GM18499 (cell line): ENCODE measurements at regions not wholly inside any gene's neighbourhood (a gene's known extent, or its start where the extent isn't known, plus 50 kb on each side); places are given as distances from the start of the nearest gene placed in this dataset.

ENCODE experiments used
- ATAC-seq: cut with Tn5 transposase; IDR thresholded peaks from one replicate; pipeline ENCODE4 v1.9.1; 2021; ENCODE audit warnings: moderate number of reproducible peaks; ENCODE audit not compliant: insufficient read depth, unreplicated experiment

DNA sequence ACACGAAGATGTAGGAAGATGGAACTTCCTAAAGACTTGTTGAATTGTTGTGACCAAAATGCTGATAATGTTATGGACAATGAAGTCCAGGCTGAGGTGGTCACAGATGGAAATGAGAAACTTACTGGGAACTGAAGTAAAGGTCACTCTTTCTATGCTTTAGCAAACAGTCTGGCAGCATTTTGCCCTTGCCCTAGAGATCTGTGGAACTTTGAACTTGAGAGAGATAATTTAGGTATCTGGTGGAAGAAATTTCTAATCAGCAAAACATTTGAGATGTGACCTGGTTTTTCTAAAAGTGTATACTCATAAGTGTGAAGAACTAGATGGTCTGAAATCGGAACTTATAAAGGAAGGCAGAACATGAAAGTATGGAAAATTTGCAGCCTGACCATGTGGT lies 1785.9 kb downstream of the PCDH7 start:
- no peak for ATAC-seq

DNA sequence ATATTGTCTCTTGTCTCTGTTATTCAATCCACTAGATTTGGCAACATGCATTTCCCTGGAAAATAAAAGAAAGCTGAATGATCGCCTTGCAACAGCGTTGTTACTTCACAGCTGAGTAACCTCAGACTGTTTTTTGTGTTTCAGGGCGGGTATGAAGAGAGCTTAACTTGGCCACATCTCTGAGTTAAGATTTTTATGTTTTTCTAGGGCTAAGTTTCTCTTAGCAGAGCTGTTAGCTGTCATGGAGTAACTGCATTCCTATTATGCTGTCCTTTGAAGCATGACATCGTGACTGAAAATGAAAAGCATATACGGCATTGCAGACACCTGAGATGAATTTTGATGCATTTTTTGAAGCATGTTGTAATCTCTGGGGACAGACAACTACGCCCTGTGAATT lies 1798.9 kb downstream of the PCDH7 start:
- ATAC-seq = no peak

DNA sequence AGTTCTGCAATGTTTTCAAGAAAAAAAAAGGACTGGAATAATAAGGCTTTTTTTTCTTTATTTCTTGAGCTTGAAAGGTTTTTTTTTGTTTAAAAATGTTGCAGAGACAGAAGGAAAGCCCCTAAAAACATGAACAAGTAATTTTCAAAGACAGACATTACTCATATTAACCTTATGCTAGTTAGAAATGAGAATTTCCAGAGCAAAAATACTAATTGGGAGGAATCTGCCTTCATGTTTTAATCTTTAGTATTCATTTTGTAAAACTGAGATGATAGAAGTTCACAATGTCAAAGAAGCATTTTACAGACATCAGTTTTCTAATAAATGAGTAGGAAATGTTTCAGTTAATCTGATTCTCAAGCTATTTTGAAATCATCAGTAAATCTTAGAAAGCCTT lies 1805.3 kb downstream of the PCDH7 start:
- no peak for ATAC-seq

GRCh38 chr4:32544846-32545245 lies 1824.7 kb downstream of the PCDH7 start:
- ATAC-seq = no peak

DNA sequence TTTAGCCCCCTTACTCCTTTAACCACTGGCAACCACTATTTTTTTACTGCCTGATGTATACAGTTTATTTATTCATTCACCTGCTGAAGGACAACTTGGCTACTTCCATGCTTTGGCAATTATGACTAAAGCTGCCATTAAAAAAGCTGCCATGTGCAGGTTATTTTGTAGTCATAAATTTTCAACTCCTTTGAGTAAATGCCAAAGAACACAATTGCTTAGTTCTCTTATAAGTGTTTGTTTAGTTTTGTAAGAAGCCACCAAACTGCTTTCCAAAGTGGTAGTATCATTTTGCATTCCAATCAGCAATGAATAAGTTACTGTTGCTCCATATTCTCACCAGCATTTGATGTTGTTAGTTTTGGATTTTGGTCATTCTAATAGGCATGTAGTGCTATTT lies 1831.8 kb downstream of the PCDH7 start:
- ATAC-seq = no peak

- ATAC-seq = no peak
Measured at GRCh38 chr4:32560306-32560705, 1840.1 kb downstream of the PCDH7 start.

GRCh38 chr4:32562010-32562409 lies 1841.8 kb downstream of the PCDH7 start:
- ATAC-seq = no peak

- no peak for ATAC-seq
Measured at GRCh38 chr4:32564626-32565025, 1844.5 kb downstream of the PCDH7 start.

DNA sequence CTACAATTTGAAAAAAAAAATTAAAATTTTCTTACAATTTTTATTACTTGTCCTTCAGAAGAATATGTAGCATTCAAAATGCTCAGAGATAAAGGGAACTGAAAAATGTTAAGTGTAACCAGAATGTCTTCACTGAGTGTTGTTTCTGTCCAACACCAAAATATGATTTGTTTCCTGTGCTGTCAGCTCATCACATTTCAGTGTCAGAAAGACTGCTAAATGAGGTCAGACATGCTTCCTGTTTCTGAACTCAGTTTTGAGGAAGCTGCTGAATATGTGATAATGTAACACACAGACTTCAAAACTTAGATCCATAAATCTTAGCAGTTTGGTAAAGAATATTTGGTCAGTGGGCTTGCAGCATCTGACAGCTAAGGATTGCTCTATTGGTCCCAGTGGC lies 1849.7 kb downstream of the PCDH7 start:
- ATAC-seq = no peak

DNA sequence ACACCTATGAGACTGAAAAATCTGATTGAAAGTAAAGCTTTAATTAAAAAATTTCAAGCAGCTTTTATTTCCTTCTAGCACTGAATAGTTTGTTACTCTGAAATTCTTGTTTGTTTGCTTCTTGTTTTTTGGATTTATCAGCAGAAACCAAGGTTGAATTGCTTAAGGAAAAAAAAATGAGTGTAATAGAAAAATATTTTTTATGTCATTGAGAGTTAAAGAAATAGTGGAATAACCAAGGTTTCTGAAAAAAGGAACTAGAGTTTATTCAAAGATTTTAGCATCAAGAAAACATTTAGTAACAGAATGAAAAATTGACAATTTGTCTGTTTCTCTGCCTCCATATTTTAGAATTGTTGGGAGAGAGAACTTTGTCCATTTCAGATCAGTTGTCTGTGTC lies 1852.2 kb downstream of the PCDH7 start:
- ATAC-seq = no peak

DNA sequence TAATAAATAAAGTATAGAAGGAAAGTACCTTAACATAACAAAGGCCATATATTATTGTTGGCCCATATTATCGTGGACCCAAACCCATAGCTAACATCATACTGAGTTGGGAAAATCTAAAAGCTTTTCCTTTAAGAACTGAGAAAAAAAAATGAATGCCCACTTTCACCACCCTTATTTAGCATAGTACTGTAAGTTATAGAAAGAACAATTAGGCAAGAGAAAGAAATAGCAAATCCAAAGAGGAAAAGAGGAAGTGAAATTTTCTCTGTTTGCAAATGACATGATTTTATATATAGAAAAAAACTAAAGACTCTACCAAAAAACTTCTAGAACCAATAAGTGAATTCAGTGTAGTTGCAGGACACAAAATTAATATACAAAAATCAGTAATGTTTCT lies 1854.6 kb downstream of the PCDH7 start:
- no peak for ATAC-seq

GRCh38 chr4:32589097-32589496 lies 1868.9 kb downstream of the PCDH7 start:
- ATAC-seq = no peak

GRCh38 chr4:32589853-32590252 lies 1869.7 kb downstream of the PCDH7 start:
- no peak for ATAC-seq

DNA sequence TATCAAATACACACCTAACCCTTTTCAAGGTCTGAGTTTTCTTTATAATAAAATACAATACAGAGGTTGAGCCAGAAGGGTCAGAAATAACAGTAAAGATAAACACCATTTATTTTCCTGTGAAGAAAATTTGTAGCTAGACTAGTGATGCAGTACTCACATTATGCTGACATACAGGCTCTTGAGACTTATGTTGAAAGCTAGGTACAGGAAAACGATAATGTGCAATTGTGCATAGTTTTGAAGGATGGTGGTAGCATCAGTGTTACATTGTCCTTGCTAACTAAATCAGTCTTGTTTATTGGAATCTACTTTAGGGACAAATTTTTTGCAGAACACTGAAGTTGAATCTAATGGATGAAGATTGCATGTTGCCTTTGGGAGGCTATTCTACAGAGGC lies 1877.2 kb downstream of the PCDH7 start:
- no peak for ATAC-seq

GRCh38 chr4:32601848-32602247 lies 1881.7 kb downstream of the PCDH7 start:
- ATAC-seq = no peak

DNA sequence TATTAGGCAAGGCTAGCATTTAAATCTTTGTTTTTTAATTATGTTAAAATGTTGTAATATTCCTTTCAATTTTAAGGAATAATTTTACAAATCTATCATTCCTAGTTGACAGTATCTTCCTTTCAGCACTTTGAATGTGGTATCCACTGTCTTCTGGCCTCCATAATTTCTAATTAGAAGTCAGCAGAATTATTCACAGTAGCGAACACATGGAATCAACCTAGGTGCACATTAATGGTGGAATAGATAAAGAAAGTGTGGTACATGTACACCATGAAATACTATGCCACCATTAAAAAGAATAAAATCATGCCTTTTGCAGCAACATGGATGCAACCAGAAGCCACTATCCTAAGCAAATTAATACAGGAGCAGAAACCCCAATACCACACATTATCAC lies 1887.8 kb downstream of the PCDH7 start:
- no peak for ATAC-seq

GRCh38 chr4:32624943-32625603 lies 1904.9 kb downstream of the PCDH7 start:
- no peak for ATAC-seq

- no peak for ATAC-seq
Measured at GRCh38 chr4:32625687-32626337, 1905.6 kb downstream of the PCDH7 start.

- no peak for ATAC-seq
Measured at GRCh38 chr4:32631831-32632230, 1911.7 kb downstream of the PCDH7 start.

DNA sequence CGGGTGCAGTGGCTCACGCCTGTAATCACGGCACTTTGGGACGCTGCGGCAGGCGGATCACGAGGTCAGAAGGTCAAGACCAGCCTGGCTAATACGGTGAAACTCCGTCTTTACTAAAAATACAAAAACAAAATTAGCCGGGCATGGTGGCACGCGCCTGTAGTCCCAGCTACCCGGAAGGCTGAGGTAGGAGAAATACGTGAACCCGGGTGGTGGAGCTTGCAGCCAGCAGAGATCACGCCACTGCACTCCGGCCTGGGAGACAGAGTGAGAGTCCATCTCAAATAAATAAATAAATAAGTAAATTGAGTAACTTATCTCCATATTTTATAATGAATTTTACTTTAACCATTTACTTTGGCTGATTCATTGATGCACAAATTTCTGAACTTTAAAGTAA lies 1913.3 kb downstream of the PCDH7 start:
- no peak for ATAC-seq

DNA sequence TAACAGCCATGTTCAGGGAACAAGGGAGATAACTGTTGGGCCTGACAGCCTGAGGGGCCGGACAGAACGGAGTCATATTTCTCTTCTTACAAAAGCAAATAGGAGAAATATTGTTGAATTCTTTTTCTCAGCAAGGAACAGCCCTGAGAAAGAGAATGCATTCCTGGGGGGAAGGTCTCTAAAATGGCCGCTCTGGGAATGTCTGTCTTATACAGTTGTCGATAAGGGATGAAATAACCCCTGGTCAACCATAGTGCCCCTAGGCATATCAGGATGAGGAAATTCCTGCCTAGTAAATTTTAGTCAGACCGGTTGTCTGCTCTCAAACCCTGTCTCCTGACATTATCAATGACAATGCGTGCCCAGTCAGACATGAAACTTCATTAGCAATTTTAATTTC lies 1925.5 kb downstream of the PCDH7 start:
- no peak for ATAC-seq

DNA sequence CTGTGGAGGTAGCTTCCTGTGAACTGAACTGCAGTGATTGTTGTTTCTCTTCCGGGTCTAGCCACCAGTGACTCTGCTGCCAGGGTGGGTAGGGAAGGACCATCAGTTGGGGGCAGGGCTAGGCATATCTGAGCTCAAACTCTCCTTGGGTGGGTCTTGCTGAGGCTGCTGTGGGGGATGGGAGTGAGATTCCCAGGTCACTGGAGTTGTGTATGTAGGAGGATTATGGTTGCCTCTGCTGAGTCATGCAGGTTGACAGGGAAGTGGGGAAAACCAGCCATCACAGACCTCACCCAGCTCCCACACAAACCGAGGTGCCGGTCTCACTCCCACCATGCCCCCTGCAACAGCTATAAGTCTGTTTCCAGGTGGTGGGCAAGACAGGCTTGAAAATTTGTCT lies 1937.8 kb downstream of the PCDH7 start:
- ATAC-seq = no peak
